ENCODE measurements at regions not wholly inside any gene's neighbourhood (a gene's known extent, or its start where the extent isn't known, plus 50 kb on each side); places are given as distances from the start of the nearest gene placed in this dataset.

- TF ChIP-seq POLR2A (IDR thresholded peaks at IDR 0.05; ENCODE audit: low read length) (no peak), GATA1 (IDR thresholded peaks at IDR 0.05; ENCODE audit: low read depth, low read length) (no peak)
Measured at GRCh38 chr13:97569841-97570240, 135.9 kb downstream of the RAP2A start.

Measured in erythroblast (primary cell).